Prostate gland (tissue), 2 donors: ENCODE measurements at regions not wholly inside any gene's neighbourhood (a gene's known extent, or its start where the extent isn't known, plus 50 kb on each side); places are given as distances from the start of the nearest gene placed in this dataset.

Source experiments
- CTCF ChIP-seq, 4 experiments: fragments of 200-600 bp in 2 of 4; fragments of 450-650 bp in 2 of 4; sonication (generic) in 2 of 4; IDR thresholded peaks; 1 replicate in 3 of 4; 2 replicates in 1 of 4; pipeline ENCODE4 v1.5.1; 2016 to 2019; ENCODE audit warnings: antibody characterized with exemption in 4 of 4, mild to moderate bottlenecking in 2 of 4, moderate library complexity in 2 of 4
- POLR2AphosphoS5 ChIP-seq: sonication (generic); formaldehyde crosslinking; IDR thresholded peaks from one replicate; pipeline ENCODE4 v1.6.1; 2017; ENCODE audit warnings: antibody characterized with exemption

- no peak for TF ChIP-seq POLR2AphosphoS5
- no peak for TF ChIP-seq CTCF (IDR thresholded peaks at IDR 0.05)
Observed at GRCh38 chr2:52613064-52613463, 1154.5 kb upstream of the CHAC2 start.
